H9 (cell line): ENCODE measurements at regions not wholly inside any gene's neighbourhood (a gene's known extent, or its start where the extent isn't known, plus 50 kb on each side); places are given as distances from the start of the nearest gene placed in this dataset.

Experiments
- DNase-seq: peaks from one replicate; pipeline ENCODE4 v3.0.0-alpha.2; 2017
- H2AFZ ChIP-seq: one replicate; pipeline ENCODE4 v1.6.1; 2013; ENCODE audit warnings: mild to moderate bottlenecking, low read length, control low read depth, moderate library complexity
- H2AK5ac ChIP-seq: 2 replicates; pipeline ENCODE4 v1.6.1; 2013; ENCODE audit warnings: low read length, control low read depth, mixed read lengths; ENCODE audit not compliant: insufficient read length
- H2BK120ac ChIP-seq: one replicate; pipeline ENCODE4 v1.6.1; 2013; ENCODE audit warnings: low read depth, mild to moderate bottlenecking, low read length, control low read depth, inconsistent platforms; ENCODE audit not compliant: poor library complexity, severe bottlenecking
- H2BK12ac ChIP-seq: 2 replicates; pipeline ENCODE4 v1.6.1; 2013; ENCODE audit warnings: low read length, control low read depth, mixed read lengths, low read depth; ENCODE audit not compliant: insufficient read length
- H2BK15ac ChIP-seq: 2 replicates; pipeline ENCODE4 v1.6.1; 2013; ENCODE audit warnings: low read depth, low read length, control low read depth
- H2BK20ac ChIP-seq: one replicate; pipeline ENCODE4 v1.6.1; 2013; ENCODE audit warnings: low read depth, mild to moderate bottlenecking, low read length, control low read depth, inconsistent platforms; ENCODE audit not compliant: poor library complexity, severe bottlenecking
- H2BK5ac ChIP-seq: 2 replicates; pipeline ENCODE4 v1.6.1; 2013; ENCODE audit warnings: low read length, control low read depth, mixed read lengths; ENCODE audit not compliant: insufficient read length
- H3K14ac ChIP-seq: 2 replicates; pipeline ENCODE4 v1.6.1; 2013; ENCODE audit warnings: low read length, control low read depth; ENCODE audit not compliant: insufficient read depth
- H3K18ac ChIP-seq: 2 replicates; pipeline ENCODE4 v1.6.1; 2013; ENCODE audit warnings: low read depth, mild to moderate bottlenecking, mixed read lengths, low read length, control low read depth; ENCODE audit not compliant: insufficient read length
- H3K23ac ChIP-seq: 2 replicates; pipeline ENCODE4 v1.6.1; 2013; ENCODE audit warnings: low read length, control low read depth, mixed read lengths, low read depth; ENCODE audit not compliant: insufficient read length
- H3K23me2 ChIP-seq: 2 replicates; pipeline ENCODE4 v1.6.1; 2013; ENCODE audit warnings: low read depth, mild to moderate bottlenecking, mixed read lengths, low read length, control low read depth; ENCODE audit not compliant: insufficient read length, poor library complexity, severe bottlenecking
- H3K27ac ChIP-seq: 2 replicates; pipeline ENCODE4 v1.5.1; 2013; ENCODE audit warnings: low read length, control low read depth, mixed read lengths, low read depth; ENCODE audit not compliant: insufficient read length
- H3K27me3 ChIP-seq: 2 replicates; pipeline ENCODE4 v1.6.1; 2013; ENCODE audit warnings: low read length, control low read depth, inconsistent platforms; ENCODE audit not compliant: insufficient read depth
- H3K4ac ChIP-seq: 2 replicates; pipeline ENCODE4 v1.6.1; 2013; ENCODE audit warnings: low read depth, mild to moderate bottlenecking, control low read depth, inconsistent platforms, low read length, moderate library complexity
- H3K4me1 ChIP-seq: 2 replicates; pipeline ENCODE4 v1.6.1; 2013; ENCODE audit warnings: low read length, control low read depth, inconsistent platforms; ENCODE audit not compliant: insufficient read depth
- H3K4me2 ChIP-seq: 2 replicates; pipeline ENCODE4 v1.6.1; 2013; ENCODE audit warnings: low read length, control low read depth, mixed read lengths; ENCODE audit not compliant: insufficient read length, insufficient read depth
- H3K56ac ChIP-seq: 2 replicates; pipeline ENCODE4 v1.6.1; 2013; ENCODE audit warnings: low read depth, mild to moderate bottlenecking, mixed read lengths, low read length, control low read depth; ENCODE audit not compliant: insufficient read length
- H3K79me1 ChIP-seq: 2 replicates; pipeline ENCODE4 v1.6.1; 2013; ENCODE audit warnings: low read depth, mild to moderate bottlenecking, moderate library complexity, low read length, control low read depth, inconsistent platforms; ENCODE audit not compliant: insufficient read depth, poor library complexity, severe bottlenecking
- H3K79me2 ChIP-seq: 2 replicates; pipeline ENCODE4 v1.6.1; 2013; ENCODE audit warnings: low read length, control low read depth, inconsistent platforms; ENCODE audit not compliant: insufficient read depth
- H3K9ac ChIP-seq: 2 replicates; pipeline ENCODE4 v1.6.1; 2013; ENCODE audit warnings: low read length, control low read depth, mixed read lengths; ENCODE audit not compliant: insufficient read length; ENCODE audit errors: extremely low read depth
- H3K9me3 ChIP-seq: one replicate; pipeline ENCODE4 v1.6.1; 2013; ENCODE audit warnings: low read depth, low read length, inconsistent platforms; ENCODE audit not compliant: control insufficient read depth
- H3T11ph ChIP-seq: one replicate; pipeline ENCODE4 v1.6.1; 2013; ENCODE audit warnings: mild to moderate bottlenecking, low read length, control low read depth, inconsistent platforms
- H4K20me1 ChIP-seq: one replicate; pipeline ENCODE4 v1.6.1; 2013; ENCODE audit not compliant: control insufficient read depth, insufficient read length, insufficient read depth
- H4K5ac ChIP-seq: 2 replicates; pipeline ENCODE4 v1.6.1; 2013; ENCODE audit warnings: low read depth, mild to moderate bottlenecking, mixed read lengths, low read length, control low read depth; ENCODE audit not compliant: insufficient read length
- H4K8ac ChIP-seq: replicated peaks from 2 replicates; pipeline ENCODE4 v1.6.1; 2013; ENCODE audit warnings: low read length, control low read depth, mixed read lengths, low read depth; ENCODE audit not compliant: insufficient read length
- H4K91ac ChIP-seq: 2 replicates; pipeline ENCODE4 v1.6.1; 2013; ENCODE audit warnings: low read depth, mild to moderate bottlenecking, moderate library complexity, mixed read lengths, low read length, control low read depth; ENCODE audit not compliant: insufficient read length
- H3K27ac Mint-ChIP-seq, 3 experiments: 2 replicates in 2 of 3; 3 replicates in 1 of 3; pipeline ENCODE4 v1.8.0; 2020 to 2021; ENCODE audit warnings: mixed read lengths in 3 of 3, mild to moderate bottlenecking in 1 of 3, moderate library complexity in 1 of 3
- H3K27me3 Mint-ChIP-seq: 2 replicates; pipeline ENCODE4 v1.8.0; 2021; ENCODE audit warnings: low read depth, mild to moderate bottlenecking, moderate library complexity, mixed read lengths
- H3K36me3 Mint-ChIP-seq, 3 experiments: 2 replicates in 2 of 3; 3 replicates in 1 of 3; pipeline ENCODE4 v1.8.0; 2020 to 2021; ENCODE audit warnings: low read depth in 3 of 3, mixed read lengths in 3 of 3; ENCODE audit not compliant: insufficient read depth in 1 of 3
- H3K4me1 Mint-ChIP-seq, 2 experiments: 2 replicates each; pipeline ENCODE4 v1.8.0; 2020; ENCODE audit warnings: mixed read lengths in 2 of 2
- H3K4me3 Mint-ChIP-seq, 2 experiments: 2 replicates in 1 of 2; 3 replicates in 1 of 2; pipeline ENCODE4 v1.8.0; 2020 to 2021; ENCODE audit warnings: mild to moderate bottlenecking in 2 of 2, mixed read lengths in 2 of 2, moderate library complexity in 1 of 2
- H3K9me3 Mint-ChIP-seq, 2 experiments: 2 replicates in 1 of 2; 3 replicates in 1 of 2; pipeline ENCODE4 v1.8.0; 2020; ENCODE audit warnings: mild to moderate bottlenecking in 2 of 2, mixed read lengths in 2 of 2, moderate library complexity in 1 of 2
- CTCF ChIP-seq: fragments of 200-600 bp; sonication (generic); conservative IDR thresholded peaks from 3 replicates; pipeline ENCODE4 v1.8.0; 2021; ENCODE audit warnings: antibody characterized with exemption, mild to moderate bottlenecking
- WGBS: extraction: QIAGEN DNeasy Blood & Tissue Kit; methylation state at CpG from one replicate; pipeline ENCODE4 v1.1.7; 2013; ENCODE audit warnings: missing lambda C conversion rate, low lambda C conversion rate, mixed read lengths; ENCODE audit not compliant: insufficient read length; ENCODE audit errors: extremely low coverage; 5-methylcytosine and 5-hydroxymethylcytosine counted together

GRCh38 chr17:51479303-51479702 lies 219.0 kb downstream of the UTP18 start:
- WGBS: no CpG with 5 or more reads among the region's 4 CpGs
- Histone ChIP-seq H3K9ac (no peak overlapping the region), H2AFZ (no peak overlapping the region), H2BK20ac (no peak overlapping the region), H3K9me3 (no peaks in the 10 kb centered on the region), H3K4ac (no peak overlapping the region), H2BK12ac (no peak overlapping the region), H3K4me1 (no peaks in the 10 kb centered on the region), H2BK15ac (no peak overlapping the region), H2AK5ac (no peak overlapping the region), H3K23me2 (no peaks in the 10 kb centered on the region), H3K4me2 (no peak overlapping the region), H3K56ac (no peak overlapping the region), H2BK120ac (no peak overlapping the region), H4K5ac (no peak overlapping the region), H3K79me1 (no peaks in the 10 kb centered on the region), H3K27ac (no peak overlapping the region), H3K18ac (no peak overlapping the region), H2BK5ac (no peak overlapping the region), H3K14ac (no peak overlapping the region), H3K23ac (no peak overlapping the region), H3T11ph (no peak overlapping the region), H3K79me2 (no peaks in the 10 kb centered on the region), H4K20me1 (no peaks in the 10 kb centered on the region), H4K91ac (no peak overlapping the region), H3K27me3 (no peaks in the 10 kb centered on the region; the same call in 1 of the 2 replicates), H4K8ac (no peak overlapping the region)
- peaks cover 1 to 14% (median 4%) of the 10 kb centered on the region in 3 experiments; a peak in 3 of 7 replicates for H3K36me3 Mint-ChIP-seq
- peaks cover 8 to 10% of the 10 kb centered on the region in 2 experiments for H3K9me3 Mint-ChIP-seq
- H3K27me3 Mint-ChIP-seq: peaks cover 4% of the 10 kb centered on the region
- H3K27ac Mint-ChIP-seq: peak overlapping the region in 1 of 3 experiments; percentile 57; a peak in 1 of 7 replicates
- no peak for DNase-seq
- no peak for TF ChIP-seq CTCF
- peaks cover 11 to 19% of the 10 kb centered on the region in 2 experiments for H3K4me1 Mint-ChIP-seq
- no peak overlapping the region for H3K4me3 Mint-ChIP-seq
